ENCODE measurements at regions not wholly inside any gene's neighbourhood (a gene's known extent, or its start where the extent isn't known, plus 50 kb on each side); places are given as distances from the start of the nearest gene placed in this dataset.

DNA sequence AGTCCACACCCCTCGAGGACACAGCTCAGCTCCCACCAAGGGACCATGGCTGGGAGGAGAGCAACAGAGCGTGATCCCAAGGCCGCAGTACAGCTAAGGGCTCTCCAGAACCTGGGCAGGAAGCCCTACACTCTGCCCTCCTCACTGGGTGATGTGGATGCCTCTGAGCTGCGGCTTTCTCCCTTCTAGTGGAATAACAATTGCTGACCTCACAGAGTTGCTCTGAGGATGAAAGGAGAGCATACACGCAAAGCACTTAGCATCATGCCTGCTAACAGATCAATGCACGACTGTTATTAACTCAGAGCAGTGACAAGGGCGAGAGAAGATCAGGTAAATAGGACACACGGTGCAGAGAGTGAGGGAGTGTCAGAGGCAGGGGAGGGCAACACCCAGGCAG is 74.2 kb downstream of the ZFP36L2 start:
- TF ChIP-seq TAF1 (IDR thresholded peaks at IDR 0.05; ENCODE audit: borderline replicate concordance, insufficient read depth, low read length): no peak
- TF ChIP-seq POLR2AphosphoS5 (IDR thresholded peaks at IDR 0.05; ENCODE audit: low read depth, low read length): no peak
- TF ChIP-seq FOXP2 (optimal IDR thresholded peaks at IDR 0.05; ENCODE audit: borderline replicate concordance, extremely low read depth, extremely low read length, insufficient read depth): no peak
- TF ChIP-seq SIN3A (IDR thresholded peaks at IDR 0.05; ENCODE audit: borderline replicate concordance, insufficient read depth, low read length): no peak
- TF ChIP-seq, protein P1, sequence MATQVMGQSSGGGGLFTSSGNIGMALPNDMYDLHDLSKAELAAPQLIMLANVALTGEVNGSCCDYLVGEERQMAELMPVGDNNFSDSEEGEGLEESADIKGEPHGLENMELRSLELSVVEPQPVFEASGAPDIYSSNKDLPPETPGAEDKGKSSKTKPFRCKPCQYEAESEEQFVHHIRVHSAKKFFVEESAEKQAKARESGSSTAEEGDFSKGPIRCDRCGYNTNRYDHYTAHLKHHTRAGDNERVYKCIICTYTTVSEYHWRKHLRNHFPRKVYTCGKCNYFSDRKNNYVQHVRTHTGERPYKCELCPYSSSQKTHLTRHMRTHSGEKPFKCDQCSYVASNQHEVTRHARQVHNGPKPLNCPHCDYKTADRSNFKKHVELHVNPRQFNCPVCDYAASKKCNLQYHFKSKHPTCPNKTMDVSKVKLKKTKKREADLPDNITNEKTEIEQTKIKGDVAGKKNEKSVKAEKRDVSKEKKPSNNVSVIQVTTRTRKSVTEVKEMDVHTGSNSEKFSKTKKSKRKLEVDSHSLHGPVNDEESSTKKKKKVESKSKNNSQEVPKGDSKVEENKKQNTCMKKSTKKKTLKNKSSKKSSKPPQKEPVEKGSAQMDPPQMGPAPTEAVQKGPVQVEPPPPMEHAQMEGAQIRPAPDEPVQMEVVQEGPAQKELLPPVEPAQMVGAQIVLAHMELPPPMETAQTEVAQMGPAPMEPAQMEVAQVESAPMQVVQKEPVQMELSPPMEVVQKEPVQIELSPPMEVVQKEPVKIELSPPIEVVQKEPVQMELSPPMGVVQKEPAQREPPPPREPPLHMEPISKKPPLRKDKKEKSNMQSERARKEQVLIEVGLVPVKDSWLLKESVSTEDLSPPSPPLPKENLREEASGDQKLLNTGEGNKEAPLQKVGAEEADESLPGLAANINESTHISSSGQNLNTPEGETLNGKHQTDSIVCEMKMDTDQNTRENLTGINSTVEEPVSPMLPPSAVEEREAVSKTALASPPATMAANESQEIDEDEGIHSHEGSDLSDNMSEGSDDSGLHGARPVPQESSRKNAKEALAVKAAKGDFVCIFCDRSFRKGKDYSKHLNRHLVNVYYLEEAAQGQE (IDR thresholded peaks at IDR 0.05; ENCODE audit: insufficient read depth in 1 of 2, low read depth in 2 of 2, low read length in 2 of 2): no peak

DNA sequence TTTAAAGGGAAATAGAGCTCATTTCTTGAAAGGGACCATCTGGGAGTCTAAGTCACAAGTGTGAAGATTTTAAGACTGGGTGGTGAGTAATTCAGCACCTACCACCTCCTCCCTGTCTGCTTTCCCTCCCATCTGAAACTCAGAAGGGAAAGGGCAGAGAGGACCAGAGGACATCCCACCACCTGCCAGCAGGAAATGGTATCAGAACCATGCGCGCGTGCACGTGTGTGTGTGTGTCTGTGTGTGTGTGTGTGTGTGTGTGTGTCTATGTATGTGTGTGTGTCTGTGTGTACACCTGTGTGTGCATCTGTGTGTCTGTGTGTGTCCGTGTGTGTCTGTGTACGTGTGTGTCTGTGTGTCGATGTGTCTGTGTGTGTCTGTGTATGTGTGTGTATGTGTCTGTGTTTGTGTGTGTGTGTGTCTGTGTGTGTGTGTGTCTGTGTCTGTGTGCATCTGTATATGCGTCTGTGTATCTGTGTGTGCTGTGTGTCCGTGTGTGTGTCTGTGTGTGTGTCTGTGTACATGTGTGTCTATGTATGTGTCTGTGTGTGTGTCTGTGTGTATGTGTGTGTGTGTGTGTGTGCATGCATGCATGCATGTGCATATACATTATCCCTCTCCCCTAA is 76.8 kb downstream of the ZFP36L2 start:
- TF ChIP-seq, protein P1 (IDR thresholded peaks at IDR 0.05; ENCODE audit: insufficient read depth in 1 of 2, low read depth in 2 of 2, low read length in 2 of 2): no peak
- TF ChIP-seq SIN3A (IDR thresholded peaks at IDR 0.05; ENCODE audit: borderline replicate concordance, insufficient read depth, low read length) (no peak), FOXP2 (optimal IDR thresholded peaks at IDR 0.05; ENCODE audit: borderline replicate concordance, extremely low read depth, extremely low read length, insufficient read depth) (no peak), TAF1 (IDR thresholded peaks at IDR 0.05; ENCODE audit: borderline replicate concordance, insufficient read depth, low read length) (no peak), POLR2AphosphoS5 (IDR thresholded peaks at IDR 0.05; ENCODE audit: low read depth, low read length) (no peak)

DNA sequence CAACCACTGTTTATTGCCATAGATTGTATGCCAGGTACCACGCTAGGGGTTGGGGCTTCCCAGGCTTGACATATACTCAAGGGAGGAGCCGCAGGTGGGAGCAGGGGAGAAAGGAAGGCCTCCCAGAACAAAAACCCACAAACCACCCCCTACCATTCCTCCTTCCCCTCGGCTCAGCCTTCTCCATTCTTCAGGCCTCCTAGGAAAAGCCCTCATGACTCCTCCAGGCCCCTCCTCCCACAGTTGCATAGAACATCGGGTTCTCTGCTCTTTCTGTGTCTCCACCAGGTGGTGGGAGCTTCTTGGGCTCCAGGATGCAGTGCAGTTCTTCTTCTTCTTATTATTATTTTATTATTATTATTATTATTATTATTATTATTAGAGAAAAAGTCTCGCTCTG is 80.3 kb downstream of the ZFP36L2 start:
- TF ChIP-seq SIN3A (IDR thresholded peaks at IDR 0.05; ENCODE audit: borderline replicate concordance, insufficient read depth, low read length) (no peak), FOXP2 (optimal IDR thresholded peaks at IDR 0.05; ENCODE audit: borderline replicate concordance, extremely low read depth, extremely low read length, insufficient read depth) (no peak), TAF1 (IDR thresholded peaks at IDR 0.05; ENCODE audit: borderline replicate concordance, insufficient read depth, low read length) (no peak), POLR2AphosphoS5 (IDR thresholded peaks at IDR 0.05; ENCODE audit: low read depth, low read length) (no peak)
- TF ChIP-seq, protein P1 (IDR thresholded peaks at IDR 0.05; ENCODE audit: insufficient read depth in 1 of 2, low read depth in 2 of 2, low read length in 2 of 2): no peak

DNA sequence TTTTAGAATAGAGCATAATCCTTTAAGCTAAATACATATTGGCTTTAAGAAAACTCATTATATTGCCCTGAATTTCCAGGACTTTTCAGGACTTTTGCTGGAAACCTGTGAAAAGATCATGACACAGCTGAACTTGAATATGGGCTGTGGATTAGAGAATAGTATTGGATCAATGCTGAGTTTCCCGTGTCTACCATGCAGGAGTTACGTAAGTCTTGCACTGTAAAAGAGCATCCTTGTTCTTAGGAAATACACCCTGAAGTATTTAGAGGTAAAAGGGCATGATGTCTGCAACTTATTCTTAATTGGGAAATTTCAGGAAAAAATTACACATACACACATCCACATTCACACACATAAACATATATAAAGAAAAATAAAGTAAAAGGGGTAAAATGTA is 82.1 kb downstream of the ZFP36L2 start:
- TF ChIP-seq FOXP2 (optimal IDR thresholded peaks at IDR 0.05; ENCODE audit: borderline replicate concordance, extremely low read depth, extremely low read length, insufficient read depth) (no peak), SIN3A (IDR thresholded peaks at IDR 0.05; ENCODE audit: borderline replicate concordance, insufficient read depth, low read length) (no peak), TAF1 (IDR thresholded peaks at IDR 0.05; ENCODE audit: borderline replicate concordance, insufficient read depth, low read length) (no peak), POLR2AphosphoS5 (IDR thresholded peaks at IDR 0.05; ENCODE audit: low read depth, low read length) (no peak)
- TF ChIP-seq, protein P1 (IDR thresholded peaks at IDR 0.05; ENCODE audit: insufficient read depth in 1 of 2, low read depth in 2 of 2, low read length in 2 of 2): no peak

Data from PFSK-1 (cell line).